GM18517 (cell line): ENCODE measurements at regions not wholly inside any gene's neighbourhood (a gene's known extent, or its start where the extent isn't known, plus 50 kb on each side); places are given as distances from the start of the nearest gene placed in this dataset.

Experiments
- ATAC-seq: cut with Tn5 transposase; IDR thresholded peaks from one replicate; pipeline ENCODE4 v1.9.1; 2021; ENCODE audit warnings: mild to moderate bottlenecking, moderate library complexity; ENCODE audit not compliant: unreplicated experiment

DNA sequence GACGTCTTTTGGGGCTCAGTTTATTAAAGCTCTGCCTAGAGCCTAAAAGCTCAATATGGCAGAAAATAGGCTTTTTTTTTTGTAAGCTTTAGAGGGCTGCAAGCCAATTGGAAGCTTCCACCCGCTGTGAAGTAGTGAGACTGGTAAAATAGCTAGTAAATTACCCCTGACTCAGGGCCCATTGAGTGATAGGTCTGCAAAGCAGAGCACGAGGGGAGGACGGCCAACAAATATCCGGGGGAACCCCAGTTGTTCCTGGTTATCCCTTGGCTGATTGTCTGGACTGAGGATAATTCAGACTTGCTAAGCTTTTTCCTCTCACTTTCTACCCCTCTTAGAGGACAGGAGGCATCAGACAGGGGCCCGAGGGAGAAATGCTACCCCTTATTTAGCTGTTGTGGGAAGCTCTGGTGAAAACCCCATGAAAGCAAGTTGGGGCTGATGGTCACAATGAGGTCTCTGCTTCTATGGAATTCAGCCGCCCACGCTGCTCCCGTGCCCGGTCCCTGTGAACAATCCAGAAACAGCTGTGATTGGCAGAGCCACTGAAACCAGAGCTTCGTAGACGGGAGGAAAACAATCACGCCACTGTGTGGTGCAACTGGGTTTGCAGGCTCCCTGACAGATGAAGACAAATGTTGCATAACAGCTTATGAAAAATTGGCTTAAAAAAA lies 141.9 kb upstream of the LGALSL start:
- no peak for ATAC-seq

DNA sequence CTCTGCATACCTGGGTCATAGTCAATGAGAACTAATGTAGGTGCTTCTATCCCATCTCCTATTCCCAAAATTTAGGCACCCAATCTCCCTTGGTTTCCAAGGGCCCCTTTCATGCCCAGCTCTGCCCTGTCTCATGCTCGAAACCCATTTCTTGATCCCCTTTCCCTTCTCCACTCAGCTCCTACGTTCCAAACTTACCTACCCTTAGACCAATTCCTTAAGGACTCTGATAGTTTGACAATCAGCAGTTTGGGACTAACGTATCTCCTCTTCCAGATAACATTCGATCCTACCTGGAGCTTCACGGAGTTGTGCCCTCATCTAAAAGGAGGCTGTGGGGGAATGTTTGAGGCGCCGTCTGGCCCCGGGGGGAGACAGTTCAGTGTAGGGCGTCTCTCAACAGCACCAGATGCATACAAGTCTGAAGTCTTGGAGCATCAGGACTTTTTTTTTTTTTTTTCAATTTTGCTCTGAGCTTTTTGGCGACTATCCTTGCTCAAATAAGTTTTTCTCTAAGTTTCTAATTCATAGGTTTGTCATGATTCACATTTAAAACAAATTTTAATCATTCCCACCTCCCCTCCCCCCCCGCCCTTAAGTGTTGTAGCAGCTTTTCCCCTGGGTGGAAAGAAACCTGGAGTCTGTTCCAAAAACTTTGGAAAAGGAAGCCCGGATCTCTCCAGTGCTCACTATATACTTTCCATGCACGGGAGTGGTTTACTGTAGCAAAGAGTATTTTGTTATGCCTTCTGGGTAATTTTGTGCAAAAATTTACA lies 141.2 kb upstream of the LGALSL start:
- ATAC-seq, result no peak

DNA sequence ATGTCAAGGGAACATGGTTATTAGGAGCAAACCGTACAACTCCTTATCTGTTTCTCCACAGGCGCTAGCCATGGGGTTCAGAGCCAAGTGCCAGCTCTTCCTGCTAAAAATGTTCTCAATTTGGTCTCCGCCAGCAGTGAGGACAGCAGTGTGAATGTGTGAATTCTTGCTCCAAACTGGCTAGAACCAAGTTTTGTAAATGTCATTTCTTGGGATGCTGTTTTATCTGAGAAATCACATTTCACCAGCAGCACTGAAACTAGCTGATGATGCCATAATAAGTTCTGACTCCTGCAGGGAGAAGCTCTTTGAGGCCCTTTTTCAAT lies 140.6 kb upstream of the LGALSL start:
- no peak for ATAC-seq

DNA sequence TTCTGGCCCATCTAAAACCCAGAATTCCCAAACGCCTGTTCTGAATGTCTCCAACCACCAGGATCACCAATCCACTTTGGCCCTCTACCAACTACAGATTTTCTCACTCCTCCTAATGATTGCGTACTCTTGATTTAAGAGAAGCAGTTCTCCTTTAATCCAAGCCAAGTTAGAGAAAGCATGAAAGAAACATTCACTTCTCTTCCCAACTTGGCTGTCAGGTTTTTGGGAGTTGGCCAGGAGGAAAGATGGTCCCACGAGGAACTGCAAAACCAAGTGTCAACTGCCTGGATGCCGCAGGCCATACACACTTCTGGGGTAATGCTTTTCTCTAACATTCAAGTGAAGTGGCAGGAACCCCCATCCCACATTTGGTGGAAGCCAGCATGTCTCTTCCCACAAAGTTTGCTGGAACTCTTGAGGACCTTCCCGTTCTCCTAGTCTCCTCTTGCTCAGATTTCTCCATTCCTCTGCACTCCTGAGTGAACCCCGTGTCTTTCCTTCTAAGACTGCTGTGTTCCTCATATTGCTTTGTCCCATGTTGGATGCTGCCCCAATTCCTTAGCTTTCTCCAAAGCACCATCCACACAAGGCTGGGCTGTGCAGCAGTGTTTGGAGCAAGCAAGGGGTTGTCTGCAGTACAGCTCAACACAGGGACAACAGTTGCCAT lies 138.5 kb upstream of the LGALSL start:
- ATAC-seq, result no peak

DNA sequence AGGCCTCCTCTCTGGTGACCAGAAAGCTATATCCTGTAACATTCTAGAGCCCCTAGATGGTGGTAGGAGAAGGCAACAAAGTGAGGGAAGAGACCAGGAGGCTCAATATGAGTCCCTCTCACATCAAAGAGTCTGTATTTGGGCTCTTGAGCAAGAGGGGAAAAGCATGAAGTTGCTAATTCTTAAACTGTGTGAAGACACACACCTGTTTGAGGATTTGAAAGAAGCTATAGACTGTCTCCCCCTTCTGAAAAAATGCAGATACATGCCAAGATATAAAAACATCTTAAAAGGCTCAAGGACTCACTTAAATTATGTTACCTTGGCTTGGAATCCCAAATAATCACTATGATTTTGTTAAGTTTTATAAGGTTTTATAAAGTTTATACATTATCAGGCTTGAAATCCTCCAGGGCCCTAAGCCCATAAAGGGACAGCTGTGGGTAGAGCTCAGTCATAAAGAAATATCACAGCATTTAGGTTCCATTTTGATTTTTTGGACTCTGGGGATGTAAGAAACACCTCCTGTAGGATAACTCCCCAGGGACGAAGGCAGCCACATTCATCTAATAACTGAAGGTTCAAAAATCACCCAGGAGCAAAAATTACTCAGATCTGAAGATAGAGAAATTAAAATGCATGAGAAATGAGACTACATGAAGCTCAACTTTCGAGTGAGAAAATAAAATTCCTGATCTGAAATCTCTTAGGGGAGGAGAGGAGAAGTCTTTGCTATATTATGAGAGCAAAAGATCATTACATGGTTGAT lies 136.1 kb upstream of the LGALSL start:
- no peak for ATAC-seq

DNA sequence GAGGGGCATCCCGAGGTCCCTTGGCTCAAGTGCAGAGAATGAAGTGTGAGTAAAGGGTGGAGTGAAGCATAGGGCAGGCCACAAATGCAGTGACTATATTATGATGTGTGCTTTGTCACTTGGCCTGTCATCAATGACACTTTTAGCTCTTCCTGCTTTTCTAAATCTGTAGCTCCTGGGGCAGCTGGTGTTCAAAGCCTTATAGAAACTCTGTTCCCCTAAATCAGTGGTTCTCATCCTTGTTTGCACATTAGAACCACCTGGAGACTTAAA lies 135.6 kb upstream of the LGALSL start:
- no peak for ATAC-seq

DNA sequence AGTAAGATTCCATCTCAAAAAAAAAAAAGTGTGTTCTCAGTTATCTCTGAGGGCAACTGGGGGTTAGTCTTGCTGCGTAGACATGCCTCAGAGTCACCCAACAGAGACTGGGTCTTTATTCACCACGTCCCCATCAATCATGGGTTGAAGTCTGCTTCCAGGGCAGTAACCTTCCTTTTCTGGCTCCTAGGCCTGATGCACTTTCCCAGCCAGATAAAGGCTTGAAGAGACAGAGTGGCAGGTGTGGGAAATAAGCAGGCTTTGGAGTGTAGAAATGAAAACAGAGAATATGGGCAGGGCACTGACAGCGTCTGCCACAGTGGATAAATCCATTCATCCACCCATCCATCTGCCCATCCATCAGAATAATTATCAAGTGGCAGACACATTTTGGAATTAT lies 134.1 kb upstream of the LGALSL start:
- no peak for ATAC-seq

DNA sequence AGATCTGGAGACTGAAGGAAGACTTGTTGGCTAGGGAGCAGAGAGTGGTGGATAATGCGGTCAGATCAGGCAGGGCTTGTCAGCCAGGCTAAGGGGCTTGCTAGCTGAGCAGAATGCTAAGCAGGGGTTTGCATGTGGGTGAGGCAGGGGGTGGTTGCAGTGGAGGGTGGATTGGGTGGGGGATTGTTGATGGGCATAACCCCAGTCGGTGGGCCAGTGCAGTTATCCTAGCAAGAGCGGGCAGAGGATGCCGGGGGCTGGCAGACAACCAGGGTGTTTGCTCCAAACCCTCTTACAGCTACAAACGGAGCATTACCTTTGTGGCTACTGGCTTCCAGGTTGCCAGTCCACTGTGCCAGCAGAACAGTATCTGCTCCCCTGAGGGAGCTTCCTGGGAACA lies 131.5 kb upstream of the LGALSL start:
- no peak for ATAC-seq

DNA sequence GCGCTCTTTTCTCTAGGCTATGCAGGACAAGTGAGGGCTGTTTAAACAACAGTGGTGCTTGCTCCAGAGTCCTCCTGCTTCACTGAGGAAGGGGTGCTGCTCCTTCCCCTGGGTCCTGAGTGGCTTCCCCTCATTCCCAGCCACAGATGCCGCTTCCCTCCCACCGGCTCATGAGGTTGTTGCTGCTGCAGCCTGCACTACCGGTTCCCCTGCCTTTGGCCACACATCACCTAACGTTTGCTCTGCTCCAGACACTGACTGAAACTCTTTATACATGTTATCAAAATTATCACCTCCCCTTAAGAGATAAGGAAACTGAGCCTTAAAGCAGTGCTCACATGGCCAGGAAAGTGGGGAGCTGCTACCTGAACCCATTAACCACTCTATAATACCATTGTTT lies 130.8 kb upstream of the LGALSL start:
- no peak for ATAC-seq

DNA sequence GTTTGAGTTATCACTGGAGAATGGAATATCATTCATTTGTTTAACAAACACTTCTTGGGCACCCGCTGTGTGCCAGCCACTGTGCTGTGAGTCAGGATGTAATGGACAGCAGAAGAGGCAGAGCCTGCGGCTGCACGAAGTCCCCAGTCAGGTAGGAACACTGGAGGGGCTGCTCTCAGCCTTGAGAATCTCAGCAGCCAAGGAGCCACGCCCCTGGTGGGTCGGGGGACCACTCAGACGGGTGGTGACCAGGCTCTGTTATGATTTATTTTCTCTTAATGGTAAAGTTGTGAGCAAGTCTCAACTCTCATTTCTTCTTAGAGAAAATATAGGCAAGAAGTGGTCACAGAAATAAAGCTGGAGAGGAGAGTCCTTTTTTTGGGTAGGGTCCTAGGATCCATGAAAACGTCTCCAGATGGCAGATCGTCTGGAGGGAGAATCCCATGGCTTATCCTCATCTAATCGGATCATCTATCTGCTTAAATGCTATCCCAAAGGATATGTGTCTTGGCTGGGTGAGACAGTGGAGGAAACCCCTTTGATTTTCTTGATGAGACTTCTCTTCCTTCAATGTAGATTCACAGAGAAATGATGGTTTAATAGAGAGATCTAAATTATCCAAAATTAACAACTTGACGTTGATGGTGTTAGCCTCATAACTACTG lies 129.1 kb upstream of the LGALSL start:
- ATAC-seq, result no peak

DNA sequence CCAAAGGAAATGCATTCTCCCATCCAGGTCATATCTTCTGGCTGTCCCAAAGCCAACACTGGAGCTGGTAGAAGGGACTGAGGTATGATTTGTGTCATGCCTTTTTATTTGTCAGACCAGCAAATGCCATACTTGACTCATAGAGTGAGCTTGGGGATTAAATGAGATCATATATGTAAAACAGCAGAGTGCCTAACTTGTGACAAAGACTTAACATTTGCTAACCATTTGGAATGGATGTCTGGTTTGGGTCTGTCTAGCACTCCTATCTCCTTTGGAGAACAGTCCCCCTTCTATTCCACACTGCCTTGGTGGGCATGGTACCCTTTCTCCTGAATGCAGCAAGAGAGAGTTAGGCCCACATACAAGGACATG lies 128.5 kb upstream of the LGALSL start:
- ATAC-seq, result no peak

DNA sequence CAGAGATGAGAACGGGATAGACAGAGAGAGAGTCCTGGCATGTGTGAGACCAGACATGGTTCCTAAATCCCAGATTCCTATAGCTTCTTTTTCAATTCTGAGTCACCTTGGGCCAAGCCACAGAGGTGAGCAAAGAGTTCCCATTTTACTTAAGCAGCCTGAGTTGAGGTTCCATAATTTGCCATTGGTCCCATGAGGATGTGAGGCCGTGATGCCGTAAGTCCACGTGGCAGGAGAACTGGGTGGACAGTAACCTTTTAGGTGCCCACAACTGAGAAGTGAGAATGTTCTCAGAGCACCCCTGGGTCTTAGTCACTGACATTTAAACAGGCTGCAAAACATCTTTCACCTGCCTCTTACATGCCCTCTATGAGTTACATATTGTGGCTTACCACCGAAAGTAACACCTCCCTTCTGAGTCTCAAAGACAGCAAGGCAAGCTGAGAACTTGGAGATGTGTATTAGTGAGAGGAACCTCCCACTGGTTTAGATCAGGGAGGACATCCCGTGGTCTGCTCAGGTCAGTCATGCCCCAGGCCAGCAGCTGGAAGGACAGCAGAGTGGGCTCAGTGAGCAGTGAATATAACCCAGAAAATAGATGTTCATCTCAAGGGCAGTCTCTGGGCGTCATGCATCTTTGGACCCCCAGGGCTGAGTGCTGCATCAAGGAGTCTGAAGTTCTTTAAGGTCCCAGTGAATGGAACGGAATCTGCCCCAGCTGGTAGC lies 127.9 kb upstream of the LGALSL start:
- ATAC-seq, result peak; percentile 94

DNA sequence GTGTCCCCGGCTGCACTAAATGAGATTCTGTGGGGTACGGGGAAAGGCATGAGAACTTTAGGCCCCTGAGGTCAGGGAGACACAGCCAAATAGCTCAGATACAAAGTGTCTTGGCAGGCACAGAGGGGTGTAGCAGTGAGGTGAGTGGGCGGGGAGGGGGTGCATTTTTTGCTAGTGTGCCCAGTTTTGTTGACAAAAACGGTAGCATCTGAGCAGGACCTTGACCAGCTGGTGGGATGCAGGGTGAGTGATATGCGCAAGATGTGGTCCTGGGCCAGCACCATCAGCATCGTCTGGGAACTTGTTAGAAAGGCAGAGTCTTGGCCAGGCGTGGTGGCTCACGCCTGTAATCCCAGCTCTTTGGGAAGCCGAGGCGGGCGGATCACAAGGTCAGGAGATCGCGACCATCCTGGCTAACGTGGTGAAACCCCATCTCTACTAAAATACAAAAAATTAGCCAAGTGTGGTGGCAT lies 127.3 kb upstream of the LGALSL start:
- ATAC-seq, result no peak

DNA sequence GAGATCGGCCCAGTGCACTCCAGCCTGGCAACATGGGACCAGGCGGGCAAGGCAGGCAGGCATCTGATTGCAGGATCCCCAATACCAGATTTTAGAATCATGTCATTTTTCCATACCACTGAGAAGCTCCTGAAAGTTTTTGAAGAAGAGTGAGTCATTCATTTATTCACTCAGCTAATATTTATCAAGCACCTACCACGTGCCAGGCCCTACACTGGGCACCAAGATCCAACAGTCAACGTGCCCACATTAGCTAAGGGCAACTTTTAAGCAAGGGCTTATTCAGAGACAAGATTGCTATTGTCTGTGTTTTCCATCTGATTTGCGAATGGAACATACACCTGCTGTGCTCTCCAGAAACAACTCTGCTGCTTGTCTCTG lies 126.8 kb upstream of the LGALSL start:
- ATAC-seq, result no peak

DNA sequence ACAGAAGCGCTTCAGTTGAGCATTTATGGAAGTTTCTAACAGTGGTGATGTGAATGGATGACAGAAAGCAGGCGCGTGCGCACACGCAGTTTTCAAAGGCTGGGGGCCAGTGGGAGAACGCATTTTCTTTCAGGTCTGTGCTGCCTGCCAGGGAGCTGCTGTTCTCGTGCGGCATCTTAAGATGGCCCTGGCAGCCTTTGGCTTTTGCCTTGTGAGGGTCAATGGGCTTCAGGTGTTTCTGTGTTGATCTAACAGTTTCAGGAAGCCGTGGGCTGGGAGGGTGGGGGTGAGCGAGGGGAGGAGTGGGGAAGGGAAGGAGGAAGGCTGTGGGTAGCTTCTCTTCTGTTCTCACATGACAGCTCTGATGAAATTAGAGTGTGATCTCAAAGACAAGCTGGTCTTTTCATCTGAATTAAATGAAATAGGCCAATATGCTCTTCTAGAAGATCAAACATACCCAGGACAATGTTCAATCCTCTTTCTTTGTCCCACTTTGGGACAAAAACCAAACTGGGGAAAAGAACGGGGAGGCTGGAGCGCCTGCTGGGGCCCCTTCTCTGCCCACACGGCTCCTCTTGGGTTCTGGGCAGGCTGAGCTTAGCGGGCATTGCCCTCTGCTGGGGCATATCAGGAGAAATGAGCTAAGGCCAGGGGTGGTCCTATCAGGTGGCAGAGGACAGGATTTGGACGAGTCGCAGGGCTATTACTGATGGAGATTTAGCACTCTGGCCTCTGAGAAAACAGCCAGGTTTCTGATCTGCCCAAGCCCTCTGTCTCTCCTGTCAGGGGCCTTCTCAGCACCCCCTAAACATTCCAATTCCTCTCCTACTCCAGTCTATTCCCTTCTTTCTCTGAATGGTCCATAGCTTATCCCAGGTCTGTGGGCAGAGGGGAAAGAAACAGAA lies 126.2 kb upstream of the LGALSL start:
- ATAC-seq, result no peak

DNA sequence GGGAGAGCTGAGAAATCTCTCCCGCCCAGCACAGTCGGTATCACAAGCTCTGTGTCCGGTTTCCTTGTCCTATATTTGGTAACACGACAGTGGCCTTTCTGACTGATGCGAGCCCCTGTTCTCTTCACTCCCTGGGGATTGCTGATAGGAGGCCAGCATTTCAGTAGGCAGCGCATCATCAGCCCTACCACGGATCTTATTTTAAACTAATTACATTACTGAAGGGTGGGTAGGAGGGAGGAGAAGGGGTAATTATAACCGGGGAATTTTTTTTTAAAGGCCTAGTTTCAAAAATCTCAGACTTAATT lies 125.6 kb upstream of the LGALSL start:
- no peak for ATAC-seq

DNA sequence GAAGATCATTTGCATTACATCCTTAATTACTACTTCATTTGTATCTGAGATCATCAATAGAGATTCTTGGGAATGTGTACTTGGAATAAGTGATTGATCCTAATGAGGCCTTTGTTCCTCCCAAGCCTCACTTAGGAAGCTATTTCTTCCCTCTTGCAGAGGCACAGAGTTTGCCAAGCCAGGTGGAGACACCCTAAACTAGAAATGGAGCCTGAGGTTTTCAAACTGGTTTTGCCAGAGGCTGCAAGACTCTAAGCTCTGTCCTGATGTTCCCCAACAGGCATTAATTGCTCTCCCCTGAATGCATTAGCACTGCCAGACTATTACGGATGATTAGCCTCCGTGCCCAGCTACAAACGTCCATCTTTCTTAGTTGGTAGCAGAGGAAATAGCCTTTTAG lies 125.2 kb upstream of the LGALSL start:
- no peak for ATAC-seq

DNA sequence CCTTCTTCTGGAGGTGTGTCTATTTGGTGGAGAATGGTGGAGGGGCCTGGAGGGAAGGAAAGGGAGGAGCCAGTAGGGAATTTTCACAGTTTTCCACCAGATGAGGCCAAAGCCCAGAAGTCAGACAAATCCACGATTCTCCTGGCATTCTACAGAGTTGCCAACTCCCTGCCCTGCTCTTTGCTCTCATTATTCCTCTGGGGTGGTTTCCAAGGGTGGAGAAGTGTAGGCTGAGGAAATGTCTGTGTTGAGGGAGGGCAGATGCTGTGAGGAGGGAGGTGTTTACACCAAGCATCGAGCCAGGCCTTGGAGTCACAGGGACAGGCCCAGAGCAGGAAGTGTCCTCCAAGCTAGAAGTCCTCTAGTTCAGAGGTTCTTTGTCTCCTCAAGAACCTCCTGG lies 124.1 kb upstream of the LGALSL start:
- no peak for ATAC-seq

DNA sequence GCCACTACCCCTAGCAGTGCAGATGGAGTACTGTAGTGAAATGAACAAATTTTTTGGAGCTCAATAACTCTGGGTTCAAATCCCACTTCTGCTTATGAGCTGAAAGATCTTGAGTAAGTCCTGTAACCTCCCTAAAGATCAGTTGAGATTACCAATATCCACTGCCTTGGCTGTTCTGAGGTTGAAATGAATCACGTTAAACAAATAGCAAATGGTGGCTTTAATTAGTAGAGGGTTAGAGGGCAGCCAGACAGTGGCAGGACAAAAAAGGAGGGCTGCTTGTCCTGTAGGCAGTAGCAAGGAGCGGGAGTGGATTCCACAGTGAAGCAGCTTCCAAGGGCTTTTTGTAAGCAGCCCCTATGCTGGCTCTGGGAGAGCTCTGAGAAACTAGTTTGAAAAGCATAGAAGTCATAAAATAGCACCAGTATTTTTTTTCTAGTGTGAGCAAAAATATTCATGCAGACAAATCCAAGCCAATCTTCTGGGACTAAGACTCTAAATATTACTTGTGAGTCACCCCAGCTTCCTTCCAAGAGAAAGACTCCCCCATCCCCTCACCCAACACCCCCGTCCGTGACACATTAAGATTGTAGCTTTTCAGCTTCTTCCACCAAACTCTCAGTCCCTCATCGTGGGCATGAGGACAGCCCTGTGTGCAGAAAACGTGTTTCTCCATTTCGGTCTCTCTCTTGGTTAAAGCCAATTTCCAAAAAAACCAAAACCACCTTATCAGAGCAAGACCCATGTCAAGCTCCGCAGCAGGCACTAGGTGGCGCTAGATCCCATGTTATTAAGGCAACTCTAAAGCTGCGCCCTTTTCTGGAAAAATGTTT lies 123.5 kb upstream of the LGALSL start:
- no peak for ATAC-seq
